Activated T-cell treated with anti-CD3 and anti-CD28 coated beads, Interleukin-2, amount 50 U/mL, for 48 hours (primary cell): ENCODE measurements at regions not wholly inside any gene's neighbourhood (a gene's known extent, or its start where the extent isn't known, plus 50 kb on each side); places are given as distances from the start of the nearest gene placed in this dataset.

Source experiments
- DNase-seq, 2 experiments: peaks; one replicate each; pipeline ENCODE4 v3.0.0-alpha.2; 2020

DNA sequence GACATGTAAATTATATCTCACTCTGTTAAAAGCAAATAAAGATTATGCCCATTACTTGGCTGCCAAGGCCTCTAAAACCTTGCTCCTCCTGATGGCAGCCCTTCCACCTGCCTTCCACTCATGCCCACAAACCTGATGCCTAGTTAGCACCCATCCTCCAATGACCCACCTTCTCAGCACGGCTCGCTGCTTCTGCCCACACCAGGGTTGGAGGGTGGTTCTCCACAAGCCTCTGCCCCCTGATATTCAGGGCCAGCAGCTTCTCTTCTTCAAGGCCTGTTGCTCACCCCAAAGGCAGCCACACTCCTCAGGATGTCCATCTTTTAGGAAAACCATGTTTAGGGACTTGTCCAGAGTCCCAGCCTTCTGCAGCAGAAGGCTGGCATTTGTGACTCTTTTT, 263.4 kb upstream of the TLE3 start:
- peak in 1 of 2 experiments; percentile 6 for DNase-seq

DNA sequence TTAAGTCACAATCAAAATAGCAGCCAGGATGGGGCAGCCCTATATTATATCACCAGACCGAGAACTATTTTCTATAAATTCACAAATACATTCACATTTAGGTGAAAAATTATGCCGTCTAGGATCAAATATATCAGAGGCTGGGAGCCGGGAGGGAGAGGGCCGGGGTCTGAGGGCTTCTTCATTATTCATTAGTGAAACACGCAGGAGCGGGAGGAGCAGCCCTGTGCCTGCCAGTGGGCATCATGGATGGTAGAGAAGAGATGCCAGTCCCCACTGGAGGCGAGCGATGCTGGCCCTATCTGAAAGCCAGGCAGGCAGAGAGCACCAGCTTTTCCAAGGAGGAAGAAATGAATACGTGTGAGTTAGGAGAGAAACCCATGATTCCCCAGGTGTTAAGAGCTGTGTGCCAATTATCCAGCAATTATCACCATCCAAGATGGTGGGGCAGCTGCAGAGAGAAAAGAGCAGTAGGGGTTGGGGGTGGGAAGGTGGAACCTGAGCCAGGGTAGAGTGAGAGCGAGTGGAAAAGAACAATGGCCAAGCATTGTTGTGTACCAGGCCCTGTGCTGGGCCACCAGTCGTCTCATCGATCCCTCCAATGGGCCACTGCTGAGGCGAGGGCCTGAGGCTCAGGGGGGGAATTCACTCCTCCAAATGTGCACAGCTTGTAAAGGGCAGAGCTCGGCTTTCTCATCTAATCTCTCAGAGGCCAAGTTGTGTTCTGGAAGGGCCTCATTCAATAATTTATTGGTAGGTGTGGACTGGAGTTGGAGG, 261.3 kb upstream of the TLE3 start:
- no peak for DNase-seq

GRCh38 chr15:70358011-70358819, 260.5 kb upstream of the TLE3 start:
- no peak for DNase-seq

- no peak for DNase-seq
These were observed 259.7 kb upstream of the TLE3 start for GRCh38 chr15:70357453-70357852.

GRCh38 chr15:70356919-70357318, 259.2 kb upstream of the TLE3 start:
- DNase-seq: no peak

DNA sequence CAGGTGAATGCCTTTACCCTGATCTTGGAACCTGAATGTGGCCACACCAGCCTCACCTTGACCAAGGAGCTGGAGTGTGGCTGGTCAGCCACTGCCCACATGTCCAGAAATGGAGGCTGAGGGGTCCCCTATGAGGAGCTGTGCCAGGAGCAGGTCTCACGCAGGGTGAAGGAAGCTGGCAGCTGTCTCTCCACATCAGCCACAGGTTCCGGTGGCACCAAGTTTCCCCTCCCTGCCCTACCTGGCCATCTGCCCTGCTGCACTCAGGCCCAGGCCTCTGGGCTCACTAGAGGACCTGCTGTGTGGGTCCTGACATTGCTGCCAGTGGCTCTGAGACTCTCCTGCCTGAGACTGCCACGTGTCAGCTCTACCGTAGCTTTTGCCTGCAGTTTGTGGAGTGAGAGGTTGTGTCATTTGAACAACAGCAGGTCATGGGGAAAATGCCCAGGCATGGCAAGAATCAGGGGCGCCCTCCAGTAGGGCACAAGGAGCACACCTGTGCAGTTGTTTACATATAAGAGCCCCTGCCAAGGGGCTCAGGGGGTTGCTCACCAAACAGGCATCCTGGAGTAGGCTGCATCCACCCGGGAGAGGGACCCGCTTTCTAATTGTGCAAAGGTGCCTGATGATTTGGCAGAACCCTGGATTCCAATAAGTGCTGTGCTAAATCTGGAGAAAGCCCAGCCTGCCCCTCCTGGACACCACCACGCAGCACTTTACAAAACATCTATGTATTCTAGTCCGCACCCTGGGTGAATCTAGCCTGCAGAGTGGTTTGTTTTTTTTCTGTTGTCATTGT, 258.5 kb upstream of the TLE3 start:
- DNase-seq: no peak

- DNase-seq: no peak
These were observed 257.6 kb upstream of the TLE3 start for GRCh38 chr15:70355275-70355795.

GRCh38 chr15:70354346-70354905, 256.7 kb upstream of the TLE3 start:
- DNase-seq: no peak

DNA sequence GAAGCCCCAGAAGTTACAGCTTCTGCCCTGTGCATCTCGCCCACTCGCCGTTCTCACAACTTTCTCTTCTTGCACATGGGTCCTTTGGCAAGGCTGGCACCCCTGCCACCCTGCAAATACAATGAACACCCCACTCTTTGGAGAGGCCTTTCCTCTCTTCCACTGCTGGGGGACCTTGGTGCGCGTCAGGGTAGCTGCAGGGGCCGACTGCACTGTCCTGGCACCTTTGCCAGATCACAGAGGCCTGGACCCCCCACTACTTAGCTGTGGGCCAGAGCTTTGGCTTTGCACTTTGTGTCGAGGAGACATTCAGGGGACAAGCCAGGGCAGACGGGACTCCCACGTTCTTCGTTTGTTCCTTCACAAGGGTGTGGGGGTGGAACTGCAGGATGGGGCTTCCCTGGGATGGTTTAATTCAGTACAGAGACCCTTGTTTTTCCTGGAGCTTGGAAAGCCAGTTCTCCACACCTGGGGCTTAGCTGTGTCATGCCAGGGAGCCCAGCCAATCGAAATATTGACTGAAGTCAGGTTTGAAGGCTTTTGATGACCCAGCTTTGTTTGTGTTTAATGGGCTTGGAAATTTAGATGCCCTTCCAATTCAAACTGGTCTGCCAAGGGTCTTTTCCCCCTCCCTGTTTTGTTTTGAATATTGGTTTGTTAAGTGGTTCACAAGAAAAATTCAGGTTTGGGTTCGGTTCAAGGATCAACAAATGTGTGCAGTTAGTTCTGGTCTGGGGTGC, 256.1 kb upstream of the TLE3 start:
- DNase-seq: no peak

GRCh38 chr15:70351941-70352774, 254.4 kb upstream of the TLE3 start:
- no peak for DNase-seq

DNA sequence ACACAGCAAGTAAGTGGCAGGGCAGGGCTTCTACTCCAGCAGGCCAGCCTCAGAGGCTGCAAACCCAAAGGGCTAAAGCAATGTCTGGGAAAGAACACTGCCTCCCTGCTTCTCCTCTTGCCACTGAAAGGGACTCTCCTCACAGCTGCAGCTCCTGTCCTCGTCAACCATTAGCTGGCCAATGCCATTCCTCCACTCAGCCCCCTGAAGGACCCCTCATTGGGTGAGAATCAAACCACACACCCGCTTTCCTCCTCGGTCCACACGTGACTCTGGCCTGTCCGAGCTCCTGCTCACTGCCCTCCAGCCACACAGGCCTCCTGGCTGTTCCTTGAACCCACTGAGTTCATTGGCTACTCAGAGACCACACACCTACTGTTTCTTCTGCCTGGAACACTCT, 253.7 kb upstream of the TLE3 start:
- DNase-seq: no peak

DNA sequence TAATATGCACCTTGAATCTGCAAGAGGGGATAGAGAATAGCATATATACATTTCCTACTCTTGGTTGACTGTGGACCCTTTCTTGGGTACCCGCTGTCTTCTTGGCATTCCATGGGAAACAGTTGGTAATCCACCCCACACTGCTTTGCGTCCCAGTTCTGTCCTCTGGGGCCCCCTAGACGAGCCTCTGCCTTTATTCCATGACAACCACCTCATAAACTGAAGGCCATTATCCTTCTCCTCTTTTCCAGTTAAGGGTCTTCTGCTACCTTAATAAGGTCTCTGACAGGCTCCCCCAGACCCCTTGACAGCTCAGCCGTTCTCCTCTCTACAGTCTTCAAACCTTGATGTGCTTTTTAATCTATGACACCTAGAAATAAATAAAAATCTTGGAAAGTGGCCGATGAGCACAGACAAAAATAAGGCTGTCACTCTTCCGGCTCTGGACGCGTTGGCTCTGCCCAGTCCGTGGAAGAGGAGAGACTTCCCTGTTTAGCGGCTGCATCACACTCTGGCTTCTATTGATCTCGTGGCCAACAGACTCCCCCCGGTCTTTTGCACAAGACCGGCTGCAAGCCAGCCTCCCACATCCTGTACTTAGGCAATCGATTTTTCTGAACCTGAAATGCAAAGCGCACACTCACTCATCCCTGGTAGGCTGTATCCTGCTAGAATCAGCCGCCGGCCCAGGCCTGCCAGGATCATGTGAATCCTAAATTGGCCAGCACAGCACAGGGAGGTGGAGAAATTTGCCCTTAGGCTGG, 251.0 kb upstream of the TLE3 start:
- DNase-seq: no peak

GRCh38 chr15:70348226-70348543, 250.5 kb upstream of the TLE3 start:
- no peak for DNase-seq

DNA sequence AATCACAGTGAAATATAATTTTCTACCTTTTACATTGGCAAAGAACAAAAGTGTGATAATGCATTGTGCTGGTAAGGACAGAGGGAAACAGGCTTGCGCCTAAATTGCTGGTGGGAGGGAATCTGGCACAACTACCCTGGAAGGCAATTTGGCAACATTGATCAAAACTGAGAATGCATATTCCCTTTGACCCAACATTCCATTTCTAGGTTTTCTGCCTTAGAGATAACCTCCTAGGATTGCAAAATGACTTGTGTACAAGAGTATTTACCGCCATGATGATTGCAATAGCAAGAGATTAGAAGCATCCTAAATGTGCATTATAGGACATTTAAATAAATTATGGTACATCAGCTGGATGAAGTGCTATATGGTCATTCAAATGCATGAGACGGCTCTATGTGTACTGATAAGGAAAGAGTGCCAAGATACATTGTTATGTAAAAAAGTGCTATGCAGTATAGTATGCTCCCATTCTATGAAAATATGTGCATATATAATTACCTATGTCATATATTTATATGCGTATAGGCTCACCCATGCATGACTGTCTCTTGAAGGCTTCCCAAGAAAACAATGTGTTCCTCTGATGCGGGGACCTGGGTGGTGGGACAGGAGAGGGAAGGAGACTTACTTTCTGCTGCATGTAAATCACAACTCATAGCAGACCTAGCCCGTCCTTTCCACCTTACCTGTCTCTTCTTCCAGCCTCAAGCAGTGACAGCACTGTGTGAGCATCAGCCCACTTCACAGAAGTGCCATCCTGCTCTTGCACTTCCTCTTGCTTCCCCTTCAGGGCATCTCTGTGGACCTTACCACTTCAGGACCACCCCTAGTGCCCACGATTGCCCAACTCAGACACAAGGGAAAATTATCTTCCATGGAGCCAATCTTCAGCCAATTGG, 249.9 kb upstream of the TLE3 start:
- DNase-seq: no peak

DNA sequence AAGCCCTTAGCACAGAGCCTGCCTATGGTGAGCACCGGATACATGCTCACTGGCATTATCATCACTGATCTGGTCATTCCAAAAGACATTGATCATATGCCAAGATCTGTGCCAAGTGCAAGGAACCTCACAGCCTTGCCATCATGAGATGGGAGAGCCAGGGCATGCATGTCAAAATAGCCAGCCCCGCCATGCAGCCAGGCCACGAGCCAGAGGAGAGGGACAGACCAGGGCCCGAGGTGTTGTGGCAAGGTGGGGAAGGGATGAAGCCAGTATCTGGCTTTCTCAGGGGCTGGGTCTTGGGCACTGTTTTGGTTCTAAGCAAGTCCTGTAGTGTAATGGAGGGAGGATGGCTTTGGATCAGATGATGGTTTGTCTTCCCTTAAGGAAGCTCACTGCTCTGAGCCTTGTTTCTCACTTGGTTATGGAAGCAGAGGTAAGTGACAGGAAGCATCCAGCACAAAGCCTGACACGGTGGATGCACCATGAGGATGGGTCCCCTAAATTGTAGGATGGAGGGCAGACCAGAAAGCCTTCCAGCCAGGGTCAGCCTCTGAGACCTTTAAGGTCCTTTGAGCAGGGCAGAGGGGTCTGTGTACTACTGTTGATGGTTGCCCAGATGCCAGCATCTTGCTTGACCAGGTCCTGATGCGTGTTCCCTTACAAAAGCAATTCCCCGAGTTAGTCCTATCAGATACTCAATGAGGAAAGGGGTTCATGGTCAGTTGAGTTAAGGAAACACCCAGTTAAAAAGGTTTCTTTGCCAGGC, 247.7 kb upstream of the TLE3 start:
- no peak for DNase-seq

- DNase-seq: no peak
These were observed 246.9 kb upstream of the TLE3 start for GRCh38 chr15:70344666-70345065.

DNA sequence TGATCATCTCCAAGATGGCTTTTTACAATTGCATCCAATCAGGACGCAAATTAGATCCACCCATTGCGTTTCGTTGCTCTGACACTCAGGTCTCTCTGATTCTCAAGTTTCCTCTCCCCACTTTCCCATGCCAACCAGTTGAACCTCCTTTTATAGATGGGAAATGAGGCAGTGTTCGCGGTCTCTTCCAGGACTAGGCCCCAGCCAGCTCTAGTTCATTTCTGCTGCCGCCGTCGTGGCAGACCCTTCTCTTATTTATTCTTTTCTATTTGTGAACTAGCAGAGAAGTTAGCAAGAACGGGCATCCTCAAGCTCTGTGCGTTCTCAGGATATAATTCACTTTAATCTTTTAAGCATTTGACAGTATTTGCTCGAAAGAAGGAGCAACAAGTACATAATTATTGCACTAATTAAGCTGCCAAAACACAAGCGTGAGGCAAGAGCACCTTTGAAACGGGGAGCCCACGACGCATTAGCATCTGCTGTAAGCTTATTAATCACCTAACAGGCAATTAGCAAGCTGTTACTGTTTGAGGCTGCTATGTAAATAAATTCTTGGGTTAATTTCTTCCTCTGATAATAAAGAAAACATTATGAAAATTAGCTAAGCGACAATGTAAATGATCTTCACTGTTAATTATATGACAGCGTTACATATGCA, 246.4 kb upstream of the TLE3 start:
- no peak for DNase-seq
